AG08396 (cell line): ENCODE measurements at regions not wholly inside any gene's neighbourhood (a gene's known extent, or its start where the extent isn't known, plus 50 kb on each side); places are given as distances from the start of the nearest gene placed in this dataset.
"Not testable (repeated sequence)": the region's sequence is repeated elsewhere in the genome, so short reads cannot be mapped to it uniquely, and the experiment has no call there.

Source experiments
- DNase-seq: peaks from one replicate; pipeline ENCODE4 v3.0.0; 2012; ENCODE audit warnings: low spot score, mixed read lengths

DNA sequence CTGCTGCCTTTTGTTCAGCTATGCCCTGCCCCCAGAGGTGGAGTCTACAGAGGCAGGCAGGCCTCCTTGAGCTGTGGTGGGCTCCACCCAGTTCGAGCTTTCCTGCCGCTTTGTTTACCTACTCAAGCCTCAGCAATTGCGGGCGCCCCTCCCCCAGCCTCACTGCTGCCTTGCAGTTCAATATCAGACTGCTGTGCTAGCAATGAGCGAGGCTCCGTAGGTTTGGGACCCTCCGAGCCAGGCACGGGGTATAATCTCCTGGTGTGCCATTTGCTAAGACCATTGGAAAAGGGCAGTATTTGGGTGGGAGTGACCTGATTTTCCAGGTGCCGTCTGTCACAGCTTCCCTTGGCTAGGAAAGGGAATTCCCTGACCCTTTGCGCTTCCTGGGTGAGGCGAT is 51.9 kb downstream of the DIPK2A start:
- DNase-seq: not testable (repeated sequence)

DNA sequence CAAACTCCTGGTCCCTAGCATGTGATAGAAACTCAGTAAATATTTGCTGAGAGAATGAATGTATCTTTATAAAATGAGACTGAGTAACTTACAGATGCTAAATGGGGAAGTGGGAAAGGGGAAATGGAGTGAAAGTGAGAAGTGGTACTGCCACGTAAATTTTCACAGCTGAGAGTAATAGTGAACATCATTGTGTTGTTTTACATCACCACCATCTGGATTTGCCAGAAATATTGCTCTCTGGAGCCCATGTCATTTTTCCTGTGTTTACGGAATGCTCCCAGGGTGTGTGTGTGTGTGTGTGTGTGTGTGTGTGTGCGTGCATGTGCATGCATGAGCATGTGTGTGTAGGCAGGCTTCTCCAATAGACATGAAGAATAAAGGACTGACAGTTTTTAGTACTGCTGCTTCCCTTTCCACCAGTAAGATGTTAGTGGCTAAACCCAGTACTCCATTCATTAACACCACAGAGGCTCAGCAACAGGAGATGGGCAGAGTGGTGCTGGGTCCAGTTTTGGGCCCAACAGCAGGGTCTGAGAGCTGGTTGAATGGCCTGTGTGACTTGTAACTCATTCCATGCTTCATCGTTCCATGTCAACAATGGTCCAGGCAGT is 57.3 kb downstream of the DIPK2A start:
- DNase-seq: no peak

DNA sequence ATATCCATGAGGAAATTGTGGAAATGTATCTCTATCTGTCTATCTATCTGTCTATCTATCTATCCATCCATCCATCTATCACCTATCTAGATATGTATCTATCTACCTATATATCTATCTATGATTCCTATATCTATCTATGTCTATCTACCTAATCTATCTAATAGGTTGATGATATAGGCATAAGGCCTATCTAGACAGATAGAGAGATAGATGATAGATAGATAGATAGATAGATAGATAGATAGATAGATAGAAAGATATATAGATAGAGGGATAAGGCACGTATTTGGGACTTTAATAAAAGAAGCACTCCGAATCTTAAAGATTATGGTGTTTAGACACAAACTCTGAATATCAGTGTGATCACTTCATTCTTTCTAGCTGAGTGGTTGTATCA is 58.1 kb downstream of the DIPK2A start:
- DNase-seq: no peak

DNA sequence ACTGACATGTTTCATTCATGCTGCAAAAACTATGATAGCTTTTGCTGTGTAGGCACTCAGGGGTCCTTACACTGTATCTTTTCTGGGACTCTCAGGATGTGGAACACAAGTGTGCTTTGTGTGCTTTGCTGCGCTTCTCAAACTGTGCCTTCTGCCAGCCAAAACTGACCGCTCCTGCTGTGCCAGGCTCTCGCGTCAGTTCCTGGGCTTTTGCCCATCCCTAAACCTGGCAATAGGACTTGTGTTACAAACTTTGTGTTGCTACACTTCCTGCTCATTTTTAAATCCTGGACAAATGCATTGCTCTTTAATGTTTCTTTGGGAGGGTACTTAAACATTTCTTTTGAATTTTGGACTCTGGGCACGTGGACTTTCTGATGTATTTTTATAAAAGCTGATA is 60.3 kb downstream of the DIPK2A start:
- DNase-seq: no peak

DNA sequence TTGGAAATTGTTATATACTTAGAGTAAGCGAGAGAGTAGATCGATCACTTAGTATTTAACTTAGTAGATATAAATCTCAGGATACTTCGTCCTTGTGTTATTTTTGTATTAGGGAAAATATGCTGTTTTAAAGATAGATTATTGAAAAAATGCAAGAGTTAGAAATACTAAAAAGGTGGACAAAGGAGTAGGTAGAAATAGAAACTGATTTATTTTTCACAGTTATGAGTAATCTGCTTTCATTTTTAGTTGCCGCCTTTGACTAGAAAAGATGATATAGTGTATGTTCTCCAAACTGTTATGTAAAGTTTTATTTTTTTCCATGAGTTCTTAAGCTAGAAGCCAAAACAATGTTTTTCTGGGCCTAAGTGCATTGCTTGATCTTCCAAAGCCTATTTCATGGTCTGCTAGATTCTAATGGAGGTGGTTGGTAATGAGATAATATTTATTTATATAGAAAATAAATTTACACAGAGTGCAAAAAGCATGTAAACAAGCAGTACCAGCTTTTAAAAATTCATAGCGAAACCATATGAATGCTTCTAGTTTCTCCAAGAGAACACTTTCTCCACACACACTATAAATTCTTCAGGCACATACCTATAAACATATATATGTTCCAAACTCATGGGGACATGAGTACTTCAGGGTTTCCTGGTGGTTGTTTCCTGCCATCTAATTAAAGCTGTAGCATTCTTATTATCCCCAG is 61.1 kb downstream of the DIPK2A start:
- no peak for DNase-seq

DNA sequence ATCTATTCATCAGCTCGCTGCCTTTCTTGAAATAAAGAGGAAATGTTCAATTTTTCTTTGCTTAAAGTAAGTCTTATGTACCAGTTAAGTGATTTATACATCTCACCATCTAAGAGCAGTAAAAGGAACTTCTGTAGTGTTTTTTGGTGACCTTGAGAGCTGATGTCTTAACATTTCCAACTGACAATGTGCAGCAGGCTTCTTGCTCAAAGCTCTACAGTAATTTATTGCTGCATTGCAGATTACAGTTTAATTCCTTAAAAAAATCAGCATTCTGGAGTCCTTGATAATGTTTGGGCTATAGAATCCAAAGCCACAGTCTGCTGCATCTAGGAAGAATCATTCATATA is 61.6 kb downstream of the DIPK2A start:
- DNase-seq: no peak

DNA sequence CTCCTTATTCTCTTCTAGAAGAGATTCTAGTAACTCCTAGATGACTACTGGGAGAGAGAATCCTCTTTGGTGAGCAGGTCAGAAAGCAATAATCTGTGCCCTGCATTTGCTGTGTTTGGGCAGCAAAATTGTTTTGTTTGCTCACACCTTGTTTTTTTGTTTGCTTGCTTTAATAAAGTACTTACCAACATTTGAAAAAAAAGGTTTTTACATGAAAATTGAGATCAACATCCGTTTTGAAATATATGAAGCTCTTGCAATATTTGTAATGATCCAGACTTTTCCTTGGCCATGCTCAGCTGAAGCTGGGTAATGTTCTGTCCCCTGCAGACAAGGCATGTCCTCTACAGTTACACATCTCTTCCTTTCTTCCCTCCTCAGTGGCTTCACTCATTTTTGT is 62.2 kb downstream of the DIPK2A start:
- DNase-seq: no peak

DNA sequence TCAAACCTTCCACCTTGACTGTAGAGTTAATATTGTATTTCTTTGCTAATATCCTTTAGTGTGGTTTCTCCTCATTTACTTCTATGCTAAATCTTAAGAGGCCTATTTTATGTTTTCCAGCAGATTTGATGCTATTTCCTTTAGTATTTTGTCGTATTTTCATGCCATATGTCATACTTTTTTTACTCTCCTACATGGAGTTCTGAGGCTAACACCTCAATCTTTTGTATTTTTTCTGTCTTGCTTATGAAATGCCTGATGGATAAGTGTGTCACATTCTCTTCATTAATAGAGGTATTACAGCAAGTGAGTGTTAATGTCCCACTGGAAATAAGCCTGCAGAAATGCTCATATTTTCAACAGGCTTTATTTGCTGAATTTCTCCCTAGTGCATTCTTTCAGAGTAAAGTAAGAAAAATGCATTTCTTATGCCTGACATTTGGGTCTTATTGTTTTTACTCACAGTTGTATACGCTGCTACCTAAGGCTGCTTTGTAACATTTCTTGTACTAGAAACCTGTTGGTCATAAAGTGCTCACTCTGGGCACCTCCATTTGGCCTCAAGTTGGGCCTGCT is 63.2 kb downstream of the DIPK2A start:
- no peak for DNase-seq

DNA sequence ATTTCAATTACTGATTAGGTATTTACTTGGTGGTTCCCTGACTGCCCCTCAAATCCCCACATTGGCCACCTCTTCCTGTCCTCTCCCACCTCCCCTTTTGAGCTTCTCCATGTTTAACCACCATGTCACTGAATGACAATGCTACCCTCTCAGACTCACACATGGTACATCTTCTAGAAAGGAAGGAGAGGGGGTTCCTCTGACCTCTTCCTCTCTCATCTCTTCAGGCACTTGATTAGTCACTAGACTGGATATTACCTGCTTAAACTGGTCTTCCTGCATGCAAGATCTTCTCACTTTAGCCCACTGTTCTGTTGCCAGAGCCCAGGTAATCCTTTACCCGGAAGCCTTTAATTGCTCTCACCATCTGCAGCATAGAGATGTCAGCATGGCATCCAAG is 64.9 kb downstream of the DIPK2A start:
- no peak for DNase-seq

DNA sequence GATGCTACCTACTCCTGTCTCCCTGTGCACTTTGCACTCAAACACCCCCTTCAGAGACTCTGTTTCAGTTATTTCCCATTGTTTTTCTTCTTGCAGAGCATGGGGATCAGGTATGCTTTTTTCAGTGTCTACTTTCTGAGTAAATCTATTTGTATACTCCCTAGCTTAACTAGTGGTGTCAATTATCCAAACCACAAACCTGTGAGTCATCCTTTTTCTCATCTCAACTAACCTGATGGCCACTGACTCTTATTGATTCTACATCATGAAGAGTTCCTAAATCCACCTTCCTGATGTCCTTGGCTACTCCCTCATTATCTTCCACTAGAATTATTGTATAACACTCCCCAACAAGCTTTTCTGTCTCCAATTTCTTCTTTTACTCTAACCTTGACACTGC is 68.0 kb downstream of the DIPK2A start:
- no peak for DNase-seq

DNA sequence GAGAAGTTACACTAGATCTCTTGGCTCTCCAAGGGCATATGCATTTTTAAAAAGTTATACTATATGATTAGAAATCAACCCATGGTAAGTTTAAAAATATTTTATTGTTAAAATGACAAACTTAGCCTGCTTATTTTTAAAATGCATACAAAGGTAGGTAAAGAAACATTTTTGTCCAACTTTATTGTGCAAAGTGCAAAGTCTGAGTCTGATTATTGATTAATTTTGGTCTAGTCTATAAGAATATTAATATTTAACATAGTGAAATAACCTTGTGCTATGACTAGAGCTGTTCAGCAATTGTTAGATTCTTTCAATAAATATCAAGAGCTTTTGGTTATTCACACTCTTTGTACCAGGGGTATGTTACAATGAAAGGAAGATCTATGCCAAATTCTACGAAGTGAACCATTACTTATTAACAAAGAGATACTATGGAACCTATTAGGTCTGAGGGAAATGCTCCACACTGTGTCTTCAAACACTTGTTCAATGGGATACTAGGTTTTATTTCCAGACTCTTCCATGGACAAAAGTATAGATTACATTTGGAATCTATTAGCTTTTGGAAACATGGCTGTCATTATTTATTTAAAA is 70.4 kb downstream of the DIPK2A start:
- DNase-seq: no peak

DNA sequence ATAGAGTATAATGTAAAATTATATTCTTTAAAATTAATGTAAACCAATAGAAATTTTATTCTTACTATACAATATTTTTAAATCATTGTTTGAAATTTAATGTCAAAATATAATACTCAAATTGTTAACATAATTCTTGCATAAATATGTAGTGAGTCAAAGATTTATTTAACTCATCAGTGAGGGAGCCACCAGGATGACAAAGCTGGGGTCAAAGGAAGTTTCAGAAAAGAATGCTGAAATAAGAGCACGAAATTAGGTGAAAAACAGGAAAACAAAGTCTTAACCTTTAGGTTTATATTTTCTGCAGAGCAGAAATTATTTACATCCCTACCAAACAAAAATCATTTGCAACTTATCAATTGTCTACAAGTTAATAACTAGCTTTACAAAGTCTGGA is 74.1 kb downstream of the DIPK2A start:
- no peak for DNase-seq

DNA sequence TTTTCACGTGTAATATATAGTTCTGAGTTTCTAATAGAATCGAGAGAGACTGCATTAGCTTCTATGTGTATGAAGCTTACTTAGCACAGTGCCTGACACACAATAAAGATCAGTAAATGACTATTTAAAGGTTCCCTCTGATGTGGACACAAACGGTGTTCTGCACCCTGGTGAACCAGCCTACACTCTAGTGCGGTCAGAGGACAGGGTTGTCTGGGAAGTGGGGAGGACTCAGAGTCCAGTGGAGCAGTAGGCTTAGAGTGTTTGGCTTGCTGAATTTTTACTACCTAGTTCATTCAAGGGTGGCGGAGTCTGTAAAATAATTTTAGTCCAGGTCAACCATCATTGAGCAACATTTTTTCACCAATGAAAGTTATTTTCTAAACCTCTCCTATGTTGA is 77.8 kb downstream of the DIPK2A start:
- DNase-seq: no peak

DNA sequence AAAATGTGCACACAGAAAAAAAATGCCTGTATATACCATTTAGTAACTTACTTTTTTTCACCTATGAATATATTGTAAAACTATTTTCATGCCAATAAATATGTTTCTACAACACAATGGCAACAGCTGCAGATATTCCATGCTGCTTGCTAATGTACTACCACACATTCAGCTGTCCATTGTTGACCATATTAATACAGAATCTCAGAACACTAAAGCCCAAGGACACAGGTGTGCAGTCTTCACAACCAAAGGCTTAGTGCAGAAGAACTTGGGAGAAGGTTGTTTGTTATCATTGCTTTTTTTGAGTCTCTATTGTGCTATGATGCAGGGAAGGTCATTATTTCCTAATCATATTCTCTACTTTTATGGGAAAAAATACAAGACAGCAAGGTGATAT is 79.6 kb downstream of the DIPK2A start:
- DNase-seq: no peak

DNA sequence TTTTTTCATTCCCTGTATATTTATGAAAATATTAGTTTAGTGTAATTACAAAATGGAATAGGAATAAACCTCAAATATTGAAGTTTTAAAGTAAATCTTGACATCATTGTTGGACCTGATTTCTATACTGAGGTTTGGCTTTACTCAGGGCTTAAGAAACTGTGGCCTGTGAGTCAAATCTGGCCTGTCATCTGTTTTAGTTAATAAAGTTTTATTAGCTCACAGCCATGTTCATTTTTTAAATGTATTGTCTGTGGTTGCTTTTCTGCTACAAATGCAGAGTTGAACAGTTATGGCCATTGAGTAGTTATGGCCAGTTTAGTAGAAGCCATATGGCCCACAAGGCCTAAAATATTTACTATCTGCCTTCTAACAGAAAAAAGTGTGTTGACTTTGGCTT is 80.7 kb downstream of the DIPK2A start:
- DNase-seq: no peak

DNA sequence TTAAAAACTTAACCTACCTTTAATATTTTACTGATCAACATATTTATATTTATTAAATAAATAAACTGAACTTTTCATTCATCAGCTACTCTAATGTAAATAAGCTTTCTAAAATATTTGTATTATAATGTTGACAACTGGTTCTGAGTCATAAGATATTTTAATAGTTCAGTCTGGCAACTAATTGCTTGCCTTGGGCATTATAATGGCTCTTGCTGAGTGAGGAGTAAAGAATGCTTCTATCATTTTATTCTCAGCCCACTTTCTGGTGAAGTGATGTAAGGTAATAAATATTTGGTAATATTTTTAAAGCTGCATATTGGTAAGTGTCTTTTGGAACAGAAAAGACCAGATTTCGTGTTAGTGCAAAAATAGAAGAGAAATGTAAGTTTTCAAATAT is 81.5 kb downstream of the DIPK2A start:
- DNase-seq: peak; percentile 4

DNA sequence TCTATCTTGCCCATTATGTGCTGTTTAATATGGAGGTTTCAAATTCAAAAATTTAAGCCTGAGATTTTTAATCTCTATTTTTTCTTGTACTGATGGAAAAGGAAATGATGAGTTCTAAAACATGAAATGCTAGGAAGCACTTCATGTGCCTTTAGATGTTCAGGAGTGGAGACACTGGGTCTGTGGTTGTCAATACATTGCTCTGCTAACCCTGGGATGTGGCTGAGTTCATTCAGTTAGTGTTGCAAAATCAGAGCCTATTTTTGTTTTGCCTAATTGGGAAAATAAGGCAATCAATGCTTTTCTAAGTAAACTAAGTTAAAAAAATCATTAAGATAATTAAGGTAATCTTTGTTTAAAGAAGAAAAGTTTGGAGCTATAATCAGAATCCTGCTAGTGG is 83.1 kb downstream of the DIPK2A start:
- no peak for DNase-seq

DNA sequence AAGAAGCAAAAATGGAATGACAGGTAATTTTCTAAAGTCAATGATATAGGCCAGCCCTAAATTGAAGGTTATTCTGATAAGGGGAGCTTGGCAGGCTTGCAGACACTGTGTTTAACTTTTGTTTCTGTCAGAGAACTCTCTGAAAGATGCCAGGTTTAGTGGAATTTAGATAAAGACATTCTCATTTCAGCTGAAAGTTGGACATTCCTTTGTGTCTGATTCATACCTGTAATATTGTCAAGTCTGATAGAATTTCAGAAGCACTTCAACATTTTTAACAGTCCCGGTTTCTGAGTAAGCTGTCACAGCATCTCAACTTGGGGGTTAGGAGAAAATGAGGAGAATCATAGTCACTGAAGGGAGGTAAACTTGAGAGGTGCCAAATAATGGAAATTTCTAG is 84.0 kb downstream of the DIPK2A start:
- DNase-seq: no peak

DNA sequence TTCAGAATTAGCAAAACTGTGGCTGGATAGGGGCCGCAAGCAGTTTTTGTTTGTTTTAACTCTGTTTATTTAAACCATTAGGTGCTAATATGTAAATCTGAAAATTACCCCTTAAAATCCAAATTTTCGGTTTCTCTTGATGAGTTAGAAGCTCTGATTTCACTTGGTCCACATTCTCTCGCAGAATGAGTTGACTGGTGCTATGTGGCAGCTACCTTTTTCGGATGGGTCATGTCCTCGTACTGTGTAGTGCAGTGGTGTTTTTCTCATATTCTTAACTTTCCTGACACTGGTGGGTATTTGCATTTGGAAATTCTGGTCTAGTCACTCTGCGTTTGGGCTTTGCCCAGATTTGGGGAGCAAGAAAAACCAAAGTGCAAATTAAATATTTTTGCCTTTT is 87.1 kb downstream of the DIPK2A start:
- DNase-seq: no peak

DNA sequence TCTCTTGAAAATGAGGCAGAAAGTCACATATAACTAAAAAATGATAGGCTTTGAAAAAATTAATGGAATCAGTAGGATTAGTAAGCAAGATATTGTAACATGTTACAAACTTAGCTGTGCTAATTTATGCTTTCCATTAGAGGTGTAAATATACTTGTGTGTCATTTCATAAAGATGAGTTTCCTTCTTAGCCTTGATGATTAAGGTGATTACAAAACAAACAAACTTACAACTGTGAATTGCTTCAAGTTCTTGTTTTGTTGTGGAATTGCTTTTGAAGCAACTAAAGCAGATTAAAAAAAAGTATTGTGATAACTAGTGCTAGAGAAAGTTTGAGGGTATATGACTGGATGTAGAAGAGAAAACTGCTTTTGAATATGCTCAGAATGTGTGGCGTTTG is 87.9 kb downstream of the DIPK2A start:
- DNase-seq: no peak

DNA sequence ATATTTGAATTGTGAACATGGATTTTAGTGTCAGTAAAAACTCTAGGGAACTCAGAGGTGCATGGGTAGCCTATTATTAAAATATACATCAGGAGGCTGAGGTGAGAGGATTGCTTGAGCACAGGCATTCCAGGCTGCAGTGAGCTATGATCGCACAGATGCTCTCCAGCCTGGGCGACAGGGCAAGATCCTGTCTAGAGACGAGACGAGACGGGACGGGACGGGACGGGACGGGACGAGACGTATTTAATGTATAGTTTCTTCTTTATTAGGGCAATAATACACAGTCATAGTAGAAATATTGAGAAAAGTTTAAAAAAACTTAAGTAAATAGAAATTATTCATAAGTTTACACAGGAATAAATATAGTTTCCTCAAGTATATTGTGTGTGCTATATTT is 89.3 kb downstream of the DIPK2A start:
- no peak for DNase-seq

DNA sequence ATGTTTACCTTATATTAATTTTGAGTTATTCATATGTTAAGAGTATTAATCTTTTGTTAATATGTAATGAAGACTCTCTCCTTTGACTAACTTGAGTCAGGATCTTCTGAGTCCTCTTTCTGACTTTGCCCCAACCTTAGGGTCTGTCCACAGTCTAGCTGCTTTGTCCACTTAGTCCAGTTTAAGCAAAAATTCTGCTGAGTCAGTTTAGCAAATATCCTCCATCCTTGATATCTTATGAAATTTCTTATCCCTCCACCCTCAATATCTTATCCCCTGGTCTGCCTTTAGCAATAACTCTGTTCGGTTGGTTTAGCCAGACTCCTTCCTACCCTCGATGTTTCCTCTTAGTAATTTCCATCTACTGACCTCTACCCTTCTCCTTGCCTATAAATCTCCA is 91.7 kb downstream of the DIPK2A start:
- no peak for DNase-seq

DNA sequence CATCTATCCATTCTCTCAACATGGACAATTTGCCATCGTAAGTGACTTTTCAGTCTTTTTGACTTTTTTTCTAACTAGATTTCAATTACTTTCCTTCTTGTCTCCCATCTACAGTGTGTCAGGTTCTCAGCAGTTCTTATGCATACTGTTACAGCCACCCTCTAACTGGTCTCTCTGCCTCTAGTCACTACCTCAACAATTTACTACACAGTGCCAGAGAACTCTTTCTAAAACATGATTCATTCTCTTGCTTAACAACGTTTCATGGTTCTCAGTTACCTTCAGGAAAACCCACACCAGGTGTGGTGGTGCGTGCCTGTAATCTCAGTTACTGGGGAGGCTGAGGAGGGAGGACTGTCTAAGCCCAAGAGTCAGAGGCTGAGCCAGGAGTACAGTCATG is 95.4 kb downstream of the DIPK2A start:
- DNase-seq: no peak

DNA sequence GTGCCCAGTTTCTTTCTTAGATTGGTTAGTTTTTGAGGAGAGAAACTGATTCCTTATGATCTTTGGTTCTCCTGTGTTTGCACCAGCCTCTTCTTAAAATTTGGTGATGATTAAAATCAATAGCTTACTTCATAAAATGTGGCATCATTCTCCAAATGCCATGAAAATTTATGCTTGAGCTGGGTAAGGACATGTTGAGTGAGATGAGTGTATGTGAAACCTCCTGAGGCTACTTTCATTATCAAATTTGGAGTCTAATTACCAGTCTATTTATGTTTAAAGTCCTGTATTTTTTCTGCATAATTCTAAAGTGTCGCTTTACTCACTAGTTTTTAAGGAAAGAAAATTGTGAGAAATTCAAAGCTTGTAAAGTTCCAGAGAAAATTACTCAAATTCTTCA is 102.1 kb downstream of the DIPK2A start:
- DNase-seq: no peak
